ENCODE measurements at regions not wholly inside any gene's neighbourhood (a gene's known extent, or its start where the extent isn't known, plus 50 kb on each side); places are given as distances from the start of the nearest gene placed in this dataset.

- DNase-seq = no peak
- H3K4me3 Mint-ChIP-seq = no peak overlapping the region
- 98 to 100% methylated on average over 1 to 2 of the region's 2 CpGs for WGBS, 2 experiments (ENCODE audit: insufficient coverage in 1 of 2, insufficient read length in 1 of 2)
- Histone ChIP-seq H3K36me3 (ENCODE audit: control insufficient read depth, insufficient read depth, low read length) (no peaks in the 10 kb centered on the region), H3K27ac (ENCODE audit: low read depth, low read length) (no peak overlapping the region), H3K27me3 (ENCODE audit: control insufficient read depth, insufficient read depth, low read length, poor library complexity, severe bottlenecking) (no peaks in the 10 kb centered on the region), H3K9ac (ENCODE audit: extremely low read depth, low read length, poor library complexity, severe bottlenecking) (no peak overlapping the region), H3K9me3 (ENCODE audit: control insufficient read depth, low read length) (no peaks in the 10 kb centered on the region), H3K4me1 (ENCODE audit: control insufficient read depth, insufficient read depth, low read length) (peaks cover 2% of the 10 kb centered on the region), H3K4me3 (ENCODE audit: low read length) (no peak overlapping the region)
- H3K27me3 Mint-ChIP-seq (ENCODE audit: insufficient read depth) = no peaks in the 10 kb centered on the region
- H3K36me3 Mint-ChIP-seq (ENCODE audit: low read depth) = no peaks in the 10 kb centered on the region
- H3K4me1 Mint-ChIP-seq = peaks cover 27% of the 10 kb centered on the region
- no peak overlapping the region for H3K27ac Mint-ChIP-seq
- TF ChIP-seq CTCF (conservative IDR thresholded peaks at IDR 0.05) = no peak
- H3K9me3 Mint-ChIP-seq = peaks cover 3% of the 10 kb centered on the region
These were observed 106.2 kb upstream of the MCTP2 start for GRCh38 chr15:94125156-94125555.

- DNase-seq = no peak
- no peaks in the 10 kb centered on the region for H3K27me3 Mint-ChIP-seq (ENCODE audit: insufficient read depth)
- Histone ChIP-seq H3K4me1 (ENCODE audit: control insufficient read depth, insufficient read depth, low read length) (peaks cover 2% of the 10 kb centered on the region), H3K9ac (ENCODE audit: extremely low read depth, low read length, poor library complexity, severe bottlenecking) (no peak overlapping the region), H3K27me3 (ENCODE audit: control insufficient read depth, insufficient read depth, low read length, poor library complexity, severe bottlenecking) (no peaks in the 10 kb centered on the region), H3K27ac (ENCODE audit: low read depth, low read length) (no peak overlapping the region), H3K9me3 (ENCODE audit: control insufficient read depth, low read length) (no peaks in the 10 kb centered on the region), H3K36me3 (ENCODE audit: control insufficient read depth, insufficient read depth, low read length) (no peaks in the 10 kb centered on the region), H3K4me3 (ENCODE audit: low read length) (no peak overlapping the region)
- WGBS, 2 experiments (ENCODE audit: insufficient coverage in 1 of 2, insufficient read length in 1 of 2) = 97% methylated on average over 3 to 4 of the region's 4 CpGs
- H3K36me3 Mint-ChIP-seq (ENCODE audit: low read depth) = no peaks in the 10 kb centered on the region
- H3K27ac Mint-ChIP-seq = no peak overlapping the region
- no peak for TF ChIP-seq CTCF (conservative IDR thresholded peaks at IDR 0.05)
- peaks cover 27% of the 10 kb centered on the region for H3K4me1 Mint-ChIP-seq
- no peak overlapping the region for H3K4me3 Mint-ChIP-seq
- H3K9me3 Mint-ChIP-seq = no peaks in the 10 kb centered on the region
These were observed 108.8 kb upstream of the MCTP2 start for GRCh38 chr15:94122516-94122915.

DNA sequence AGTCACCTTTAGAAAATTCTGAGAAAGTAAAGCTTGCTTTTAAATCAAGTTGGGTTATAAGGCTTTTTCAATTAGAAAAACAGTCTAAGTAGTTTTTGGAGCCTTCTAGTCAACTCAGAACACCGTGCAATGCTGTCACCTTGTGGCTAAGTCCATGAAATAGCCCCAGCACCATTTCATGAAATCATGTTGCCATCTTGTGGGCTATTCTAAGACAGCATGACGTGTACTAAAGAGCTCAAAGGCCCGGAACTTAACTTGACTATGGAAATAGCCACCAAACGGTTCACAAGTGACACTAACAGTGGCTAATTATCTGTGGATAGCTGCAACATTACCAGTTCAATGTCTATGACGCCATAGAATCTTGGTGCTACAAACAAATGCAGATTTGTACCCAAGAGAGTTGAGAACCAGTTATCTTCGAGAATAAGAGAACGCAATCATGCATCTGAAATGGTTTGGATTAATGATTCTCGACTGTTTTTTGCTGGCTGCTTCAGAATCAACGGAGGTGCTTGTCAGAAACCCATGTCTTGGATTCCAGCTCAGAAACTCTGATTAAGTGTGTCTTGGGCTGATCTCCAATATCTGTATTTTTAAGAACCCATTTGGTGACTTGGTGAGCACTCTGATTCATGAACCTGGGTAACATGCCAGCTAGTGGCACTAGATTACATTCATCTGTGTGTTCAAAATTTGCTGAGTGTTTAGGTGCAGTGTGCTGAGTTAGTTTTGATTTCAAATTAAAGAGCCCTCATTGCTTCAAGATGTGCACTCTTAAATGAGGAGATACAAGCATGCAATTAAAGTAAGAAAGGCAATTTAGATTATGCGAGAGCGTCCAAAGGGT, 111.2 kb upstream of the MCTP2 start:
- Histone ChIP-seq H3K9me3 (ENCODE audit: control insufficient read depth, low read length) (no peaks in the 10 kb centered on the region), H3K4me1 (ENCODE audit: control insufficient read depth, insufficient read depth, low read length) (no peaks in the 10 kb centered on the region), H3K4me3 (ENCODE audit: low read length) (no peak overlapping the region), H3K9ac (ENCODE audit: extremely low read depth, low read length, poor library complexity, severe bottlenecking) (no peak overlapping the region), H3K27ac (ENCODE audit: low read depth, low read length) (no peak overlapping the region), H3K36me3 (ENCODE audit: control insufficient read depth, insufficient read depth, low read length) (no peaks in the 10 kb centered on the region), H3K27me3 (ENCODE audit: control insufficient read depth, insufficient read depth, low read length, poor library complexity, severe bottlenecking) (no peaks in the 10 kb centered on the region)
- H3K4me3 Mint-ChIP-seq = no peak overlapping the region
- no peaks in the 10 kb centered on the region for H3K27me3 Mint-ChIP-seq (ENCODE audit: insufficient read depth)
- H3K9me3 Mint-ChIP-seq = peaks cover 1% of the 10 kb centered on the region
- peak; percentile 84 for DNase-seq
- WGBS, 2 experiments (ENCODE audit: insufficient coverage in 1 of 2, insufficient read length in 1 of 2) = 59 to 60% methylated on average over 11 of the region's 11 CpGs
- H3K4me1 Mint-ChIP-seq = peaks cover 4% of the 10 kb centered on the region
- no peak overlapping the region for H3K27ac Mint-ChIP-seq
- no peaks in the 10 kb centered on the region for H3K36me3 Mint-ChIP-seq (ENCODE audit: low read depth)
- TF ChIP-seq CTCF (conservative IDR thresholded peaks at IDR 0.05) = peak; percentile 99

Measured in endodermal cell (in vitro differentiated cells).